ENCODE measurements at regions not wholly inside any gene's neighbourhood (a gene's known extent, or its start where the extent isn't known, plus 50 kb on each side); places are given as distances from the start of the nearest gene placed in this dataset.

GRCh38 chr9:90095682-90096081 lies 490.9 kb downstream of the GADD45G start:
- TF ChIP-seq CTCF (IDR thresholded peaks at IDR 0.05; ENCODE audit: poor library complexity) (no peak), EZH2phosphoT487 (IDR thresholded peaks at IDR 0.05; ENCODE audit: low read depth, severe bottlenecking, unreplicated experiment) (no peak)

All from hepatocyte (in vitro differentiated cells).